ENCODE measurements at regions not wholly inside any gene's neighbourhood (a gene's known extent, or its start where the extent isn't known, plus 50 kb on each side); places are given as distances from the start of the nearest gene placed in this dataset.

- ChIA-PET POLR2A (no interaction called here), CTCF (no interaction called here)
- no peak overlapping the region for H3K27ac Mint-ChIP-seq
- intact Hi-C loops (cut with micrococcal nuclease): no loop called here
- DNase-seq: no peak
- H3K4me1 Mint-ChIP-seq: no peaks in the 10 kb centered on the region
- H3K36me3 Mint-ChIP-seq (ENCODE audit: low read depth): no peaks in the 10 kb centered on the region
- ATAC-seq (ENCODE audit: low read depth): no peak
- H3K4me3 Mint-ChIP-seq: no peak overlapping the region
- peaks cover 2% of the 10 kb centered on the region for H3K9me3 Mint-ChIP-seq
- no peak for TF ChIP-seq CTCF (IDR thresholded peaks at IDR 0.05)
- no peaks in the 10 kb centered on the region for H3K27me3 Mint-ChIP-seq
These were observed 150.4 kb upstream of the ADAMTS9 start for GRCh38 chr3:64837986-64838735.

- ATAC-seq (ENCODE audit: low read depth): no peak
- no peaks in the 10 kb centered on the region for H3K4me1 Mint-ChIP-seq
- H3K4me3 Mint-ChIP-seq: no peak overlapping the region
- no peak for DNase-seq
- no peak for TF ChIP-seq CTCF (IDR thresholded peaks at IDR 0.05)
- intact Hi-C loops (cut with micrococcal nuclease): no loop called here
- no peaks in the 10 kb centered on the region for H3K36me3 Mint-ChIP-seq (ENCODE audit: low read depth)
- POLR2A ChIA-PET: no interaction called here
- H3K27ac Mint-ChIP-seq: no peak overlapping the region
- H3K27me3 Mint-ChIP-seq: no peaks in the 10 kb centered on the region
- CTCF ChIA-PET: no interaction called here
- H3K9me3 Mint-ChIP-seq: peaks cover 2% of the 10 kb centered on the region
These were observed 149.4 kb upstream of the ADAMTS9 start for GRCh38 chr3:64837126-64837738.

GRCh38 chr3:64836097-64836496 is 148.3 kb upstream of the ADAMTS9 start:
- DNase-seq: no peak
- no peak for ATAC-seq (ENCODE audit: low read depth)
- POLR2A ChIA-PET: no interaction called here
- no peaks in the 10 kb centered on the region for H3K27me3 Mint-ChIP-seq
- H3K4me1 Mint-ChIP-seq: no peaks in the 10 kb centered on the region
- peaks cover 2% of the 10 kb centered on the region for H3K9me3 Mint-ChIP-seq
- intact Hi-C loops (cut with micrococcal nuclease): no loop called here
- H3K4me3 Mint-ChIP-seq: no peak overlapping the region
- TF ChIP-seq CTCF (IDR thresholded peaks at IDR 0.05): no peak
- H3K27ac Mint-ChIP-seq: no peak overlapping the region
- CTCF ChIA-PET: no interaction called here
- no peaks in the 10 kb centered on the region for H3K36me3 Mint-ChIP-seq (ENCODE audit: low read depth)

- Mint-ChIP-seq H3K27me3 (no peaks in the 10 kb centered on the region), H3K9me3 (peaks cover 2% of the 10 kb centered on the region), H3K4me3 (no peak overlapping the region), H3K4me1 (no peaks in the 10 kb centered on the region), H3K36me3 (ENCODE audit: low read depth) (no peaks in the 10 kb centered on the region), H3K27ac (no peak overlapping the region)
- no peak for TF ChIP-seq CTCF (IDR thresholded peaks at IDR 0.05)
- POLR2A ChIA-PET: no interaction called here
- intact Hi-C loops (cut with micrococcal nuclease): no loop called here
- DNase-seq: no peak
- no peak for ATAC-seq (ENCODE audit: low read depth)
- CTCF ChIA-PET: no interaction called here
These were observed 144.3 kb upstream of the ADAMTS9 start for GRCh38 chr3:64832098-64832497.

GRCh38 chr3:64830681-64831080 is 142.9 kb upstream of the ADAMTS9 start:
- POLR2A ChIA-PET: no interaction called here
- no peak for DNase-seq
- no peak for TF ChIP-seq CTCF (IDR thresholded peaks at IDR 0.05)
- H3K4me1 Mint-ChIP-seq: no peaks in the 10 kb centered on the region
- no peak overlapping the region for H3K27ac Mint-ChIP-seq
- H3K27me3 Mint-ChIP-seq: no peaks in the 10 kb centered on the region
- ATAC-seq (ENCODE audit: low read depth): no peak
- H3K36me3 Mint-ChIP-seq (ENCODE audit: low read depth): no peaks in the 10 kb centered on the region
- H3K4me3 Mint-ChIP-seq: no peak overlapping the region
- H3K9me3 Mint-ChIP-seq: peaks cover 2% of the 10 kb centered on the region
- CTCF ChIA-PET: no interaction called here
- intact Hi-C loops (cut with micrococcal nuclease): no loop called here
